ENCODE measurements at regions not wholly inside any gene's neighbourhood (a gene's known extent, or its start where the extent isn't known, plus 50 kb on each side); places are given as distances from the start of the nearest gene placed in this dataset.

DNA sequence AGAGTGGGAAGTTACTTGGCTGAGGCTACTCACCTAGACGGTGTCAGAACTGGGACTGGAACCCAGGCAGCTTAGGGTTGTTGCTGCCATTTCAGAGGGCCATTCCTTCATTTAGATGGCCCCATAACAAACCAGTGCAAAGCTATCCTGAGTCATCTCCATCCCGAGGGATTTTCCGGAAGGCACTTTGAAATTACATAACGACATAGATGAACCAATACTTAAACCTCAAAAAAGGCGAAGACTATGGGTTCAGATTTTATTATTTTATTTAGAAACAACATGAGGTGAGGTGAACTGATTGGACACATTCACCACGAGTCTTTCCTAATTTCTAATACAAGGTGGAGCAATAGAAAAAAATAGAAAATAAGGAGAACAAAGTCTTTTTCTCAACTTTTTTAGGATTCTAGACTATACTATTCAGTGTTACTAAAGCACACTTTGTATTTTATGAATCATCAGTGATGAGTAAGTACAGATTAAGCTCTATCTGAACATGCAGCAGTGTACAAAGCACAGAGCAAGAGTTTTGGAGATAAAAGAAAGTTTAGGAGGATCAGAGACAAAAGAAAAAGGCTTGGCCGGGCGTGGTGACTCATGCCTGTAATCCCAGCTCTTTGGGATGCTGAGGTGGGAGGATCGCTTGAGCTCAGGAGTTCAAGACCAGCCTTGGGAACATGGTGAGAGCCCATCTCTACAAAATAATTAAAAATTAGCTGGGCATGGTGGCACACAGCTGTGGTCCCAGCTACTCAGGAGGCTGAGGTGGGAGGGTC is 79.5 kb upstream of the SVIL start:
- H3K4me3 Mint-ChIP-seq, result no peak overlapping the region
- Histone ChIP-seq H3K79me2 (ENCODE audit: control insufficient read depth, insufficient read depth, low read length) (no peaks in the 10 kb centered on the region), H3K4me2 (replicated peaks; ENCODE audit: low read depth, low read length, poor library complexity, severe bottlenecking) (no peak overlapping the region), H3K4me1 (ENCODE audit: control insufficient read depth in 2 of 2, insufficient read depth in 2 of 2, low read length in 2 of 2) (no peaks in the 10 kb centered on the region), H4K20me1 (ENCODE audit: control insufficient read depth, insufficient read depth, low read length, poor library complexity, severe bottlenecking) (no peaks in the 10 kb centered on the region), H3K4me3 (ENCODE audit: control extremely low read depth in 1 of 5, extremely low read depth in 1 of 5, insufficient read depth in 1 of 5, low read depth in 2 of 5, low read length in 4 of 5) (no peak overlapping the region), H3K9me3 (ENCODE audit: control extremely low read depth in 1 of 3, control insufficient read depth in 2 of 3, insufficient read depth in 1 of 3, low read length in 2 of 3) (peaks cover 0 to 10% (median 3%) of the 10 kb centered on the region in 3 donors), H3K9ac (ENCODE audit: low read length) (no peak overlapping the region), H3K27me3 (replicated peaks in 1 of 4; ENCODE audit: control extremely low read depth in 1 of 4, control insufficient read depth in 3 of 4, insufficient read depth in 4 of 4, low read length in 3 of 4) (no peaks in the 10 kb centered on the region), H3K27ac (ENCODE audit: low read length in 2 of 2) (no peak overlapping the region), H3K36me3 (replicated peaks in 1 of 2; ENCODE audit: control extremely low read depth in 1 of 2, control insufficient read depth in 1 of 2, extremely low read depth in 1 of 2, insufficient read depth in 2 of 2, low read length in 1 of 2) (no peaks in the 10 kb centered on the region), H2AFZ (ENCODE audit: insufficient read depth, low read depth, low read length, poor library complexity, severe bottlenecking) (no peak overlapping the region)
- H3K27ac Mint-ChIP-seq, result no peak overlapping the region
- DNase-seq (no peak), ATAC-seq (ENCODE audit: low read depth) (no peak)
- 100% methylated on average over 1 of the region's 9 CpGs for WGBS (ENCODE audit: insufficient coverage)
- no peaks in the 10 kb centered on the region for H3K4me1 Mint-ChIP-seq
- peaks cover 1% of the 10 kb centered on the region for H3K9me3 Mint-ChIP-seq (ENCODE audit: insufficient read depth)
- intact Hi-C loops (cut with micrococcal nuclease), result no loop called here
- POLR2A ChIA-PET, result no interaction called here
- CTCF ChIA-PET, result no interaction called here
- H3K27me3 Mint-ChIP-seq, result no peaks in the 10 kb centered on the region
- TF ChIP-seq EZH2 (IDR thresholded peaks at IDR 0.05; ENCODE audit: borderline replicate concordance, insufficient read depth, low read depth, low read length, poor library complexity, severe bottlenecking) (no peak), CTCF (IDR thresholded peaks at IDR 0.05) (no peak)

GRCh38 chr10:29713450-29713849 is 78.7 kb upstream of the SVIL start:
- H3K9ac ChIP-seq (ENCODE audit: low read length), result no peak overlapping the region

More at GRCh38 chr10:29713450-29713849, 78.7 kb upstream of the SVIL start:
- Histone ChIP-seq H3K79me2 (ENCODE audit: control insufficient read depth, insufficient read depth, low read length) (no peaks in the 10 kb centered on the region), H3K4me2 (replicated peaks; ENCODE audit: low read depth, low read length, poor library complexity, severe bottlenecking) (no peak overlapping the region), H3K27me3 (replicated peaks in 1 of 4; ENCODE audit: control extremely low read depth in 1 of 4, control insufficient read depth in 3 of 4, insufficient read depth in 4 of 4, low read length in 3 of 4) (no peaks in the 10 kb centered on the region), H2AFZ (ENCODE audit: insufficient read depth, low read depth, low read length, poor library complexity, severe bottlenecking) (no peak overlapping the region), H3K4me1 (ENCODE audit: control insufficient read depth in 2 of 2, insufficient read depth in 2 of 2, low read length in 2 of 2) (no peaks in the 10 kb centered on the region), H4K20me1 (ENCODE audit: control insufficient read depth, insufficient read depth, low read length, poor library complexity, severe bottlenecking) (no peaks in the 10 kb centered on the region), H3K4me3 (ENCODE audit: control extremely low read depth in 1 of 5, extremely low read depth in 1 of 5, insufficient read depth in 1 of 5, low read depth in 2 of 5, low read length in 4 of 5) (no peak overlapping the region), H3K27ac (ENCODE audit: low read length in 2 of 2) (no peak overlapping the region), H3K36me3 (replicated peaks in 1 of 2; ENCODE audit: control extremely low read depth in 1 of 2, control insufficient read depth in 1 of 2, extremely low read depth in 1 of 2, insufficient read depth in 2 of 2, low read length in 1 of 2) (no peaks in the 10 kb centered on the region), H3K9me3 (ENCODE audit: control extremely low read depth in 1 of 3, control insufficient read depth in 2 of 3, insufficient read depth in 1 of 3, low read length in 2 of 3) (peaks cover 0 to 7% (median 3%) of the 10 kb centered on the region in 3 donors)
- intact Hi-C loops (cut with micrococcal nuclease), result no loop called here
- no peaks in the 10 kb centered on the region for H3K4me1 Mint-ChIP-seq
- no peak for DNase-seq
- H3K9me3 Mint-ChIP-seq (ENCODE audit: insufficient read depth), result no peaks in the 10 kb centered on the region
- no peaks in the 10 kb centered on the region for H3K27me3 Mint-ChIP-seq
- ATAC-seq (ENCODE audit: low read depth), result no peak
- POLR2A ChIA-PET, result no interaction called here
- no CpG with 5 or more reads among the region's 2 CpGs for WGBS (ENCODE audit: insufficient coverage)
- H3K4me3 Mint-ChIP-seq, result no peak overlapping the region
- TF ChIP-seq EZH2 (IDR thresholded peaks at IDR 0.05; ENCODE audit: borderline replicate concordance, insufficient read depth, low read depth, low read length, poor library complexity, severe bottlenecking), result no peak
- TF ChIP-seq CTCF (IDR thresholded peaks at IDR 0.05), result no peak
- no peak overlapping the region for H3K27ac Mint-ChIP-seq
- CTCF ChIA-PET, result no interaction called here

All from B cell (primary cell).